HAP-1 (cell line): ENCODE measurements at regions not wholly inside any gene's neighbourhood (a gene's known extent, or its start where the extent isn't known, plus 50 kb on each side); places are given as distances from the start of the nearest gene placed in this dataset.

ENCODE experiments used
- DNase-seq, 2 experiments: peaks; one replicate each; pipeline ENCODE4 v3.0.0-alpha.2; 2016 to 2020; ENCODE audit warnings: low spot score in 2 of 2
- H3K27me3 ChIP-seq: fragments of 250-450 bp; sonication (Bioruptor Pico); 2 replicates; pipeline ENCODE4 v1.5.1; 2020; ENCODE audit warnings: low read depth, mild to moderate bottlenecking, moderate library complexity
- H3K36me3 ChIP-seq: fragments of 250-450 bp; sonication (Bioruptor Pico); replicated peaks from 2 replicates; pipeline ENCODE4 v1.5.1; 2020; ENCODE audit warnings: mild to moderate bottlenecking
- H3K4me1 ChIP-seq: fragments of 250-450 bp; sonication (Bioruptor Pico); 2 replicates; pipeline ENCODE4 v1.5.1; 2020; ENCODE audit warnings: mild to moderate bottlenecking
- H3K4me3 ChIP-seq: fragments of 250-450 bp; sonication (Bioruptor Pico); 2 replicates; pipeline ENCODE4 v1.5.1; 2020; ENCODE audit warnings: mild to moderate bottlenecking, moderate library complexity
- H3K9me3 ChIP-seq: fragments of 250-450 bp; sonication (Bioruptor Pico); 2 replicates; pipeline ENCODE4 v1.5.1; 2020; ENCODE audit warnings: mild to moderate bottlenecking, moderate library complexity
- in situ Hi-C: fragments of 300-500 bp; cut with MboI; formaldehyde crosslinking; loops from 3 replicates; pipeline ENCODE4 v1.14.3; 2020; ENCODE audit warnings: low sequenced_read_pairs, inconsistent platforms, mixed read lengths

DNA sequence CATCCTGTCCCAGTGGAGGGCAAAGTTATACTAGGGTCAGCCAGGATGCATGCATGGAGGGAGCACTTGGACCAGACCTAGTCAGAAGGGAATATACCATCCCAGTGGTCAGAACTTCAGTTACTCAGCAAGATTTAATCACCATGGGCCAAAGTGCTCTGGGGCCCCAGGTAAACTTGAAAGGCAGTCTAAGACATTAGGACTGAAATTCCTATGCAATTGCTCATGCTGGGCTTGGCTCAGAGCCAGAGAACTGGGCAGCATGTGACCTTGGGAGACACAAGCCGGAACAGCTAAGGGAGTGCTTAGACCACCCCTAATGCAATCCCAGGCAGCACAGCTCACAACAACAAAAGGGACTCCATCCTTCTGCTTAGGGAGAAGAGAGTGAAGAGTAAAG is 401.3 kb downstream of the KCNJ3 start:
- no peaks in the 10 kb centered on the region for H3K4me1 ChIP-seq
- in situ Hi-C loops = no loop called here
- no peaks in the 10 kb centered on the region for H3K27me3 ChIP-seq
- peak in 1 of 2 experiments; percentile 28 for DNase-seq
- no peak overlapping the region for H3K4me3 ChIP-seq
- no peaks in the 10 kb centered on the region; the same call in 1 of the 2 replicates for H3K9me3 ChIP-seq
- no peaks in the 10 kb centered on the region for H3K36me3 ChIP-seq

DNA sequence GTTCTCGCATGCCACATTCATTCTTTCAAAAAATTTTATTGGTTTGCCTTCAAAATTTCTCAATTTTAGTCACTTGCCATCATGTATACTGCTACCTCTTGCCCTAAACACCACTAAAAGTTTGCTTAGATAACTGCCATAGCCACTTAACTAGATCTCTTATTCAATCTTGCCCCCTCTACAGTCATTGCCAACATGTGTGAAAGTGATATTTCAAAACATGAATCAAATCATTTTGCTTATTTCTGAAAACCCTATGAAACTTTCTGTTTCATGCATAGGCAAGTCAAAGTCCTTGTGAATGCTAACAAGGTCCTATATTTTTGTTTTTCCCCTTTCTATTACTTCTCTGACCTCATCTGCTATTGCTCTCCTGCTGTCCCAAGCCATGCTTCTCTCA is 397.1 kb downstream of the KCNJ3 start:
- H3K27me3 ChIP-seq = no peaks in the 10 kb centered on the region
- in situ Hi-C loops = no loop called here
- no peaks in the 10 kb centered on the region; the same call in 1 of the 2 replicates for H3K4me1 ChIP-seq
- DNase-seq = no peak
- no peak overlapping the region for H3K4me3 ChIP-seq
- H3K36me3 ChIP-seq = no peaks in the 10 kb centered on the region
- H3K9me3 ChIP-seq = no peaks in the 10 kb centered on the region

DNA sequence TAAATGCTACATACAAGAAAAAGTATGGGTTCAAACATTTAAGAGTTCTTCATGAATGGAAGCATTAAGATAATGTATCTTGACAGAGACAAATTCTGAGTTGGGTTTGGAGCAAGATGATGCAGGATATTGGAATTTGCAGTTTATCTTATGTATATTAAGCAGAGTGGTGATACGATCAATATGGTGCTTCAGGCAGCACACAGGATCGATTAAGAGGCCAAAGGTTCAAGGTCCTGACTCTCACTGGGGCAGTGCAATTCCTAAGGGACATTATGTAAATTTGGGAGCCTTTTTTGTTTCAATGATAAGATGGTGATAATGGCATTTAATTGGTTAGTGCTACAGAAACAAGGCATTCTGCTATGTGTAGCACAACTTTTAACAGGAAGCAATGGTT is 381.9 kb downstream of the KCNJ3 start:
- Histone ChIP-seq H3K4me3 (no peak overlapping the region), H3K4me1 (no peaks in the 10 kb centered on the region), H3K9me3 (no peaks in the 10 kb centered on the region), H3K27me3 (no peaks in the 10 kb centered on the region), H3K36me3 (no peaks in the 10 kb centered on the region)
- no peak for DNase-seq
- in situ Hi-C loops = no loop called here

DNA sequence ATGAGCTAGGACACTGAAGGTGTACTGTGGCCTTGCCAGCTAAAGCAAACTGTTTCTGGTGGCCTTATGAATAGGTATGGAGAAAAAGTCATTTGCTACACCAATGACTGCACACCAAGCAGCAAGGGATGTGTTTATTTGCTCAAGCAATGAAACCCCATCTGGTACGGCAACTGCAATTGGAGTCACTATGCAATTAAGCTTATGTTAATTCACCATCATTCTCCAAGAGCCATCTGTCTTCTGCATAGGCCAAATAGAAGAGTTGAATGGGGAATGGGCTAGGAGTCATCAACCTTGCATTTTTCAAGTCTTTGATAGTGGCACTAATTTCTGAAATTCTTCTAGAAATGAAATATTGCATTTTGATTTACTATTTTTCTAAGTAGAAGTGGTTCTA is 372.0 kb downstream of the KCNJ3 start:
- Histone ChIP-seq H3K36me3 (no peaks in the 10 kb centered on the region), H3K9me3 (no peaks in the 10 kb centered on the region), H3K4me3 (no peak overlapping the region), H3K4me1 (no peaks in the 10 kb centered on the region), H3K27me3 (no peaks in the 10 kb centered on the region)
- in situ Hi-C loops = no loop called here
- no peak for DNase-seq

DNA sequence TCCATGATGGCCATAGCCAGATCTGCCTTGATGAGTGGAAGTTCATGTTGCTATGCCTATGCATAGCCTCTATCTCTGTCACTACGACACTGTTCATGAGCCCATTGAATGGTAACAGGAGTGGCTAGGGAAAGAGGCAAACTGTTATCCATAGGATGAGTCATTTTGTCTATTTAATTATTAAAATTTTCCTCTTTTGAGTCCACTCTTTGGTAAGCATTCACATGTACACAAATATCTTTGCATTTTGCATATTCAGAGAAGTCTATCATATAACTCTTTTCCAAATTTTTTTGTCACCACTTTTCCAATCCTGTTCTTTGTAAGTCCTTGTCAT is 364.4 kb downstream of the KCNJ3 start:
- no peaks in the 10 kb centered on the region for H3K4me1 ChIP-seq
- H3K4me3 ChIP-seq = no peak overlapping the region
- no peaks in the 10 kb centered on the region for H3K9me3 ChIP-seq
- no peak for DNase-seq
- no peaks in the 10 kb centered on the region for H3K36me3 ChIP-seq
- no peaks in the 10 kb centered on the region for H3K27me3 ChIP-seq
- in situ Hi-C loops = no loop called here

DNA sequence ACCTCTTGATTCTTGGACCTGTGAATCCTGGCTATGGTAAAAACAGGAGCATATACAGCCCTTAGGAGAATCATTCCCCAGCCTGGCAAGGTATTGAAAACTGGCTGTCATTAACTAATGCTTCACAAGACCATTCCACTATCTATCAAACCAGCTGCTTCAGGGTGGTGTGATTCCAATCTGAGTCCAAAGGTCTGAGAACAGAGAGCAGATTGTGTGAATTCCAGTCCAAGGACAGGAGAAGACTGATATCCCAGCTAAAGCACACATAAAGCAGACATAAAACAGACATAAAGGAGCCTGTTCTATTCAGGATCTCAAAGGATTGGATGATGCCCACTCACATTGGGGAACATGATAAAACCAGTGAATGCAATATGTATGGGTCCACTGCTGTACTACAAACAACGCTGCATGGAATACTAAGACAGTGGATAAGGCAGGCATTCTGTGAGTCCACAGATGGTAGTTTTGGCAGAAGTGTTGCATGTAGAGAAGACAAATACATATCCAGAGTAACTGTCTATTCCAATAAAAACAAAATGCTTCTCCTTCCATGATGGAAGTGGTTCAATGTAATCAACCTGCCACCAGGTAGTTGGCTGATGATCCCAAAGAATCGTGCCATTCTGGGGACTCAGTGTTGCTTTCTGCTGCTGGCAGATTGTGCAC is 363.9 kb downstream of the KCNJ3 start:
- Histone ChIP-seq H3K36me3 (no peaks in the 10 kb centered on the region), H3K4me1 (no peaks in the 10 kb centered on the region), H3K4me3 (no peak overlapping the region), H3K9me3 (no peaks in the 10 kb centered on the region), H3K27me3 (no peaks in the 10 kb centered on the region)
- in situ Hi-C loops = no loop called here
- DNase-seq = no peak

DNA sequence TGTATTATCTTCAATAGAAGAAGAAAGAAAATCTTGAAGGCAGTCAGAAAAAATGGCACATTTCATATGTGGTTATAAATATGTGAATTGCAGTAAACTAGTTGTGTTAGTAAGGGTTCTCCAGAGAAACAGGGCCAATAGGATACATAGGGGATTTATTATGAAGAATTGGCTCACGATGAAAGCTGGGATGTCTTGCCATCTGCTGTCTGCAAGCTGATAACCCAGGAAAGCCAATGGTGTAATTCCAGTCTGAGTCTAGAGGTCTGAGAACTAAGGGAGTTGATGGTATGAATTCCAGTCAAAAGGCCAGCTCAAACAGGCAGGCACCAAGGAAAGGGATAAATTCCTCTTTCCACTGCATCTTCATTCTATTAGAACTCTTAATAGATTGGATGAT is 362.4 kb downstream of the KCNJ3 start:
- no peak overlapping the region for H3K4me3 ChIP-seq
- no peaks in the 10 kb centered on the region for H3K4me1 ChIP-seq
- no peaks in the 10 kb centered on the region for H3K36me3 ChIP-seq
- in situ Hi-C loops = no loop called here
- H3K27me3 ChIP-seq = no peaks in the 10 kb centered on the region
- DNase-seq = no peak
- 0 out of 2 replicates have a peak, but pooled peaks cover 2% of the 10 kb centered on the region for H3K9me3 ChIP-seq

DNA sequence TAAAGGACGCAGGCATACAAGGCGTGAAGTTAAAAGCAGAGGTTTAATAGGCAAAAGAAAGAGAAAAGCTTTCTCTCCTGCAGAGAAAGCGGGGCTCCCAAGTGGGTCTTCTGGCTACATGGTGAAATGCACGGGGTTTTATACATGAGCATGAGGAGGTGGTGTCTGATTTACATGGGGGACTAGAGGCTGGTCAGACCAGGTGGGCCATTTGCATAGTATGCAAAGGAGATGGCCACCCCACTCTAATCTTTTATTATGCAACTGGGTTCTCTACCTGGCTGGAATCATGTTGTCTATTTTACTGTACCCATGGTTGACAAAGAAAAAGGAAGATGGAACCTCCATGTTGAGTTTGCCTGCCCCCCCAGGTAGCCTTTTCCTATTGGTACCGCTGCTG is 356.2 kb downstream of the KCNJ3 start:
- DNase-seq = no peak
- Histone ChIP-seq H3K4me1 (no peaks in the 10 kb centered on the region), H3K27me3 (no peaks in the 10 kb centered on the region), H3K9me3 (0 out of 2 replicates have a peak, but pooled peaks cover 2% of the 10 kb centered on the region), H3K36me3 (no peaks in the 10 kb centered on the region), H3K4me3 (no peak overlapping the region)
- in situ Hi-C loops = no loop called here

DNA sequence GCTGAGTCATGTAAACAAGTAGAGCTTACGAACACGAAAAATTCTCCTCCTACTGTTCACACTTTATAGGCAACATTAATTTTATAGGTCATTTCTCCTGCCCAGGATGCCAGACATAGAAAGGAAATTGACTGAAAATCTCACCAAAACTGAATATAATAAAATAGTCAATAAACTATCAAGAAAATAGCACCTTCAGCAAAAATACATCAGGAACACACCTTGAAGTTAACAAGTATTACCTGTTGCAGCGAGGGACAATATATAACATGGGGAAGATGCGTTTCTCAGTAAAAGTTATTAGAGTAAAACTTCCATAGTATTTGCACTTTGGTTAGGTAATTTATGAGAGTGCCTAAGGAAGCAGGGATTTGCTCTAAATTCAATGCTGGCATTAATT is 344.6 kb downstream of the KCNJ3 start:
- in situ Hi-C loops = no loop called here
- Histone ChIP-seq H3K4me3 (no peak overlapping the region), H3K4me1 (no peaks in the 10 kb centered on the region), H3K9me3 (peaks cover 3% of the 10 kb centered on the region; the same call in 1 of the 2 replicates), H3K27me3 (no peaks in the 10 kb centered on the region), H3K36me3 (no peaks in the 10 kb centered on the region)
- no peak for DNase-seq

DNA sequence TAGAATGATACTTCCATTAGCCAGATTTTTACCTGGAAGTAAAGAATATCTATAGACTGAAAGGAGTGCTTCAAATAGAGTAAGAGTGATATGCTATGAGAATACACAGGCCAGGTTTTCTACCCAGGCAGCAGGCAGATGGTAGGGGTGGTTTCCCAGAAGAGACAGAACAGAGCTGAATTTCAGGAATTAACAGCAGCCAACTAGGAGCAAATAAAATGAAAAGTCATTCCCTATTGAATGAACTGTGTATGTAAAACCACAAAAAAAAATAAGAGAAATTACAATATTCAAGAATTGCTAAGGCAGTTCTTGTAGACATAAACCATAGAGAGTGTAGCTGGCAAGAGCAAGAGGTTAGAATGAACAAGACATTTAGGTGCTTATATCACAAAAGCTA is 336.8 kb downstream of the KCNJ3 start:
- in situ Hi-C loops = no loop called here
- H3K4me3 ChIP-seq = no peak overlapping the region
- DNase-seq = no peak
- H3K27me3 ChIP-seq = no peaks in the 10 kb centered on the region
- H3K4me1 ChIP-seq = no peaks in the 10 kb centered on the region
- no peaks in the 10 kb centered on the region for H3K36me3 ChIP-seq
- H3K9me3 ChIP-seq = no peaks in the 10 kb centered on the region

DNA sequence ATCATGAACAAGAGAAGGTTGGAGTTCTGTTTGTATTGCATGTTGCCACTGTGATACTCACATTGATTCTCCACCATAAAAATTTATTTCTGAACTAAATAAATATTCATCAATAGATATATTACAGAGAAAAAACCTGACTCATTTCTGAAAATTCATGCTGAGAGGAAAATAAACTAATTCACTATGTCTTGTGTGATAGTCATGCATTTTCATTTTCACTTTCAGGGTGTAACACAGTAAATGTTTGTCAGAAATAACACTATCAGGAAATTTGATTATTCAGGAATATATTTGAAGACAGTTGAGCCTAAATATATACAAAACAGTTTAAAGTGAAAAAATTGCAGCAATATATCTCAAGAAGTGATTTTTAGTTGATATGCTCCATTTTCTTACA is 335.2 kb downstream of the KCNJ3 start:
- Histone ChIP-seq H3K27me3 (no peaks in the 10 kb centered on the region), H3K4me3 (no peak overlapping the region), H3K36me3 (no peaks in the 10 kb centered on the region), H3K4me1 (no peaks in the 10 kb centered on the region), H3K9me3 (no peaks in the 10 kb centered on the region)
- DNase-seq = no peak
- in situ Hi-C loops = no loop called here

DNA sequence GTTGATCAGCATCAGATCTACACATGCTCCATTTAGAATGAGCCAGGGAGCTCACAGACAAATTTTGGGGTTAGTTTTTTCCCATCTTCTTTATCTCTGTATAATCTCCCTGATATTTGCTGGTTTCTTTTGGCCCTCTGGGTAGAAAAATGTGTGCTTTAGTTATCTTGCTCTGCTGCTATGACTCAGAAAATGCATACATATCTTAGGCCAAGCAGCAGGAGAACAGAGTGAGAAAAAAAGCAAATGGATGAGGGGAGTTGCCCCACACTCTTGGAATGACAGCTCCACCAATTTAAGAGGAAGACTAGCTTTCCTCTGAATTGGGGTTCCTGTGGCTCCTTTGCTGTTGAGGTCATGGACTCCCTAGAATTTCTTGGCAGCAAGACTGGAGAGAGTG is 331.8 kb downstream of the KCNJ3 start:
- no peaks in the 10 kb centered on the region for H3K4me1 ChIP-seq
- no peak for DNase-seq

DNA sequence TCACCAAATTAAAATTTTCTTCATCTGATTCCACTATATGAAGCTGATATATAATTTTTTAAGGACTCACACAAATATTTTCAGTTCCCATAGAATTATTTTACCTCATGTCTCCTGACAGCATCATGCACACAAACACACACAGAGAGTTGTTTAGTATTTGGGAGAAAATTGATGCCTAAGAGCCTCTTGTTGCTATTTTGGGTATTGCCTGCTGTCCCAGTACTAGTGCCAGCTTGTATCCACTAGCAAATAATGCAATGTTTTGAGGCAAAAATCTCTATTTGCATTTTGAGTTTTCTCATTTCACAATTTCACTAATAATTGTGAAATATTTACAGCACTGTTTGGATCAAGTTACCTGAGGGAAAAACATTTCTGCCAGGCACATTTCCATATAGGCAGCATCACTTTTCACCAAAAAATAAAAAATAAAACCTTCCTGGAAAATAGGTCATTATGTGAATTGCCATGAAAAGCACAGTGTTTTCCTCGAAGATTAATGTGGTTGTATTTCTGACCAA is 328.2 kb downstream of the KCNJ3 start:
- H3K4me1 ChIP-seq = no peaks in the 10 kb centered on the region
- in situ Hi-C loops = no loop called here
- no peak for DNase-seq
- no peaks in the 10 kb centered on the region for H3K27me3 ChIP-seq
- H3K4me3 ChIP-seq = no peak overlapping the region
- no peaks in the 10 kb centered on the region for H3K9me3 ChIP-seq
- H3K36me3 ChIP-seq = no peaks in the 10 kb centered on the region

More for the DNA sequence above, 331.8 kb downstream of the KCNJ3 start:
- H3K27me3 ChIP-seq = no peaks in the 10 kb centered on the region
- no peak overlapping the region for H3K4me3 ChIP-seq
- no peaks in the 10 kb centered on the region for H3K9me3 ChIP-seq
- H3K36me3 ChIP-seq = no peaks in the 10 kb centered on the region
- in situ Hi-C loops = no loop called here

DNA sequence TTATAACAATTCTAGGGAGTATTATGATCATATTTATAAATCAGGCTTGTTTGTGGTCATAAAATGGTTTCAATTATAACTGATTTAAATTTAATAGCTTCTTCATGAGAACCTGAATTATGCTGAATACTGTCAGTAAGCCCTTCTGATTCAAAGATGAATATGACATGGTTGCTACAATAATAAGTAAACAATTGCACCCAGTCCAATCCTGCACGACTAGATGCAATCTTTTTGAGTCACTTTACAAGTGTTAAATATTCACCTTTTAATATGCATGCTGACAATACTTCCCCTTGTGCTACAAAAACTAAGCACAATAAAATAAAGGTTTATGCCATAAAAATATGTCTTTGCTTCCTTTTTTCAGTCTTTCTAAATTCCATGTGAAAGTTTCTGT is 325.2 kb downstream of the KCNJ3 start:
- Histone ChIP-seq H3K36me3 (no peaks in the 10 kb centered on the region), H3K4me1 (no peaks in the 10 kb centered on the region), H3K4me3 (no peak overlapping the region), H3K9me3 (no peaks in the 10 kb centered on the region), H3K27me3 (no peaks in the 10 kb centered on the region)
- in situ Hi-C loops = no loop called here
- no peak for DNase-seq

DNA sequence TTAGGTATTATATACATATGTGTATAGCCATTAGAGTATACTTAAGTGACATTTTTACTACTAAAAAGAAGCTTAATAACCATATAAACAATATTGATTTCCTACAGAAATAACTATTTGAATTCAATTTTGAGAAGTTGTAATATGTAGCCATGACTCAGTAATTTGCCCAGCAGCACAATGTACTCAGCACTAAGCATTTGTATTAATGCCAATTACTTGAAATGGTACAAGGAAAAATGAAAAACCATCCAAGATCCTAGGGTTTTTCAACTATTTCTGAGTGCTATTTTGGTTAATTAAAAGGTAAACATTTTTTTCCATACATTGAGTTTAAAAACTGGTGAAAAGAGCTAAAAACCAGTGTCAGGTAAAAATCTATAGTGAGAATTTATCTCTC is 324.0 kb downstream of the KCNJ3 start:
- no peak overlapping the region for H3K4me3 ChIP-seq
- no peaks in the 10 kb centered on the region for H3K36me3 ChIP-seq
- no peaks in the 10 kb centered on the region for H3K27me3 ChIP-seq
- in situ Hi-C loops = no loop called here
- H3K4me1 ChIP-seq = no peaks in the 10 kb centered on the region; the same call in 1 of the 2 replicates
- no peaks in the 10 kb centered on the region for H3K9me3 ChIP-seq
- no peak for DNase-seq
